Keratinocyte (primary cell): ENCODE measurements at regions not wholly inside any gene's neighbourhood (a gene's known extent, or its start where the extent isn't known, plus 50 kb on each side); places are given as distances from the start of the nearest gene placed in this dataset.

Experiments
- DNase-seq: peaks from one replicate; pipeline ENCODE4 v3.0.0-alpha.2; 2011; ENCODE audit warnings: low read depth, missing footprints, low spot score
- FAIRE-seq: peaks from 2 replicates; lab custom pipeline; 2011; peaks lifted over from hg19 to GRCh38; lab: Jason Lieb, UNC
- H2AFZ ChIP-seq: 2 replicates; pipeline ENCODE4 v1.6.0; 2012; ENCODE audit warnings: low read length, control low read depth, inconsistent platforms; ENCODE audit not compliant: control insufficient read depth
- H3K27ac ChIP-seq: 2 replicates; pipeline ENCODE4 v1.5.1; 2011; ENCODE audit warnings: low read length; ENCODE audit not compliant: control insufficient read depth, insufficient read depth
- H3K27me3 ChIP-seq: 3 replicates; pipeline ENCODE4 v1.6.0; 2011; ENCODE audit warnings: low read length; ENCODE audit not compliant: control insufficient read depth, insufficient read depth; ENCODE audit errors: extremely low read depth
- H3K36me3 ChIP-seq, 2 experiments: 2 replicates in 1 of 2; 3 replicates in 1 of 2; pipeline ENCODE4 v1.5.1; 2011; ENCODE audit warnings: low read length in 2 of 2, mild to moderate bottlenecking in 1 of 2; ENCODE audit not compliant: control insufficient read depth in 2 of 2, insufficient read depth in 2 of 2; ENCODE audit errors: extremely low read depth in 1 of 2
- H3K4me1 ChIP-seq: 3 replicates; pipeline ENCODE4 v1.5.1; 2011; ENCODE audit warnings: low read length; ENCODE audit not compliant: control insufficient read depth, insufficient read depth; ENCODE audit errors: extremely low read depth
- H3K4me2 ChIP-seq: 3 replicates; pipeline ENCODE4 v1.6.0; 2011; ENCODE audit warnings: low read depth, low read length; ENCODE audit not compliant: control insufficient read depth, insufficient read depth; ENCODE audit errors: extremely low read depth
- H3K4me3 ChIP-seq, 3 experiments: fragments of 200-600 bp in 1 of 3; sonication (generic) in 1 of 3; 2 replicates in 2 of 3; 3 replicates in 1 of 3; pipeline ENCODE4 v1.5.1; 2011 to 2016; ENCODE audit warnings: low read length in 3 of 3, mild to moderate bottlenecking in 3 of 3, control low read depth in 2 of 3, inconsistent platforms in 1 of 3, low read depth in 1 of 3, mixed read lengths in 1 of 3, mixed run types in 1 of 3, moderate library complexity in 1 of 3; ENCODE audit not compliant: control insufficient read depth in 2 of 3, insufficient read depth in 2 of 3; ENCODE audit errors: extremely low read depth in 1 of 3
- H3K79me2 ChIP-seq: 2 replicates; pipeline ENCODE4 v1.6.0; 2012; ENCODE audit warnings: low read length; ENCODE audit not compliant: control insufficient read depth, insufficient read depth
- H3K9ac ChIP-seq: 3 replicates; pipeline ENCODE4 v1.6.0; 2011; ENCODE audit warnings: low read length; ENCODE audit not compliant: control insufficient read depth, insufficient read depth; ENCODE audit errors: extremely low read depth
- H3K9me1 ChIP-seq: 3 replicates; pipeline ENCODE4 v1.6.0; 2011; ENCODE audit warnings: low read length; ENCODE audit not compliant: control insufficient read depth, insufficient read depth; ENCODE audit errors: extremely low read depth
- H3K9me3 ChIP-seq: 2 replicates; pipeline ENCODE4 v1.5.1; 2012; ENCODE audit warnings: low read depth, low read length; ENCODE audit not compliant: control insufficient read depth
- H4K20me1 ChIP-seq: 3 replicates; pipeline ENCODE4 v1.6.0; 2011; ENCODE audit warnings: low read length; ENCODE audit not compliant: control insufficient read depth, insufficient read depth; ENCODE audit errors: extremely low read depth
- CTCF ChIP-seq, 3 experiments: IDR thresholded peaks in 1 of 3; conservative IDR thresholded peaks in 1 of 3; optimal IDR thresholded peaks in 1 of 3; 2 replicates in 2 of 3; 3 replicates in 1 of 3; pipeline versions ENCODE3 to v1.5.1; 2011; ENCODE audit warnings: low read length in 3 of 3, mild to moderate bottlenecking in 3 of 3, moderate library complexity in 2 of 3, control low read depth in 1 of 3, inconsistent platforms in 1 of 3; ENCODE audit not compliant: insufficient read depth in 2 of 3; ENCODE audit errors: extremely low read depth in 1 of 3
- EZH2 ChIP-seq: IDR thresholded peaks from one replicate; pipeline ENCODE4 v1.6.1; 2012; ENCODE audit warnings: inconsistent platforms, mild to moderate bottlenecking, low read length, moderate library complexity
- dilution Hi-C: fragments of 300-500 bp; cut with MboI; formaldehyde crosslinking; loops from one replicate; pipeline ENCODE4 v1.7.0; 2020; ENCODE audit warnings: low sequenced_read_pairs; ENCODE audit not compliant: extremely low pct_ligation_motif_present

DNA sequence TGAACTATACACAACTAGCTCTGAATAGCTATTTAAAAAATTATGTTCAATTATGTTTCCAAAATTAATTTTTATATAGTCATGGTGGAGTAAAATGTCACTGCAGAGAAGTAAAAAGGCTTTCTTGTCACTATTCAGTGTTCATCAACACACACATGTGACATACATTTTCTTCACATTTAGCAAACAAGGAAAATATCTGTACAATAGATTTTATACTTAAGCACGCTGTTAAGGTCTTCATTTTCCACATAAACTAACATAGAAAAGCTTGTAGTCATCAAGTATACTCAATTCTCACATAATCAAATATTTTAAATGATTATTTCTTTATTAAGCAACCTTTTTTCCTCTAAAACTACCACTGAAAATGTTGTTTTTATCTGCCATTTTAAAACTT lies 141.2 kb upstream of the DIO2 start:
- no peak for FAIRE-seq
- H3K27me3 ChIP-seq: no peaks in the 10 kb centered on the region
- no peak overlapping the region for H3K4me2 ChIP-seq
- dilution Hi-C loops: no loop called here
- H3K4me1 ChIP-seq: no peaks in the 10 kb centered on the region
- no peak overlapping the region for H3K9ac ChIP-seq
- H3K9me1 ChIP-seq: no peaks in the 10 kb centered on the region
- H3K36me3 ChIP-seq: no peaks in the 10 kb centered on the region
- no peaks in the 10 kb centered on the region for H3K9me3 ChIP-seq
- no peak for DNase-seq
- H3K79me2 ChIP-seq: no peaks in the 10 kb centered on the region
- H2AFZ ChIP-seq: no peak overlapping the region
- H4K20me1 ChIP-seq: no peaks in the 10 kb centered on the region
- H3K27ac ChIP-seq: no peak overlapping the region
- TF ChIP-seq CTCF (optimal IDR thresholded peaks at IDR 0.05 in 1 of 3, IDR thresholded peaks at IDR 0.05 in 1 of 3, conservative IDR thresholded peaks at IDR 0.05 in 1 of 3; ENCODE audit: extremely low read depth in 1 of 3, insufficient read depth in 2 of 3, low read length in 3 of 3): no peak
- no peak for TF ChIP-seq EZH2
- H3K4me3 ChIP-seq: no peak overlapping the region

DNA sequence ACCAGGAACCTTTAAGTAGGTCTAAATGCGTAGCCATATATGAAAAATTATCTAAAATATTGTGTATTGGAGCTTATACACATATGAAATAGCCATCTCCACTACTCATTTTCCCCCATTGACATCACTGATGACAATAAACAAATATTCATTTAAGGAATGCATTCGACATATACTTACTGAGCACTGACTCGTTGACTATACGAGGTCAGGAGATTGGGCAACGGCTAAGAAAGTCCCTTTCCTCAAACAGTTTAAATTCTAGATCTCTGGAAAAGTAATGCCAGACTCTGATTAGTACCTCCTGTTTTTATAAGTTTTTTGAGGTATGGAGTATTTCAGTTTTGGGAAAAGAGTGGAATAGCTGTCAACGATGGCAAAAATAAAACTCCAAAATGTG lies 139.4 kb upstream of the DIO2 start:
- Histone ChIP-seq H3K9me3 (no peaks in the 10 kb centered on the region), H3K27ac (no peak overlapping the region), H3K9me1 (no peaks in the 10 kb centered on the region), H3K36me3 (no peaks in the 10 kb centered on the region), H3K4me2 (no peak overlapping the region), H3K4me3 (no peak overlapping the region), H4K20me1 (no peaks in the 10 kb centered on the region), H2AFZ (no peak overlapping the region), H3K4me1 (no peaks in the 10 kb centered on the region), H3K27me3 (no peaks in the 10 kb centered on the region), H3K79me2 (no peaks in the 10 kb centered on the region), H3K9ac (no peak overlapping the region)
- no peak for DNase-seq
- dilution Hi-C loops: no loop called here
- FAIRE-seq: no peak
- TF ChIP-seq CTCF (optimal IDR thresholded peaks at IDR 0.05 in 1 of 3, IDR thresholded peaks at IDR 0.05 in 1 of 3, conservative IDR thresholded peaks at IDR 0.05 in 1 of 3; ENCODE audit: extremely low read depth in 1 of 3, insufficient read depth in 2 of 3, low read length in 3 of 3) (no peak), EZH2 (no peak)
